Endodermal cell (in vitro differentiated cells): ENCODE measurements at regions not wholly inside any gene's neighbourhood (a gene's known extent, or its start where the extent isn't known, plus 50 kb on each side); places are given as distances from the start of the nearest gene placed in this dataset.

ENCODE experiments used
- DNase-seq: peaks from one replicate; pipeline ENCODE4 v3.0.0-alpha.2; 2017
- H3K27ac ChIP-seq: 2 replicates; pipeline ENCODE4 v1.5.1; 2013; ENCODE audit warnings: mild to moderate bottlenecking, low read depth, low read length, moderate library complexity
- H3K27me3 ChIP-seq: 2 replicates; pipeline ENCODE4 v1.6.1; 2013; ENCODE audit warnings: mild to moderate bottlenecking, low read length, moderate library complexity; ENCODE audit not compliant: insufficient read depth, control insufficient read depth, poor library complexity, severe bottlenecking
- H3K36me3 ChIP-seq: 2 replicates; pipeline ENCODE4 v1.7.0; 2013; ENCODE audit warnings: mild to moderate bottlenecking, low read length, moderate library complexity; ENCODE audit not compliant: control insufficient read depth, insufficient read depth
- H3K4me1 ChIP-seq: one replicate; pipeline ENCODE4 v1.7.0; 2013; ENCODE audit warnings: low read length; ENCODE audit not compliant: control insufficient read depth, insufficient read depth
- H3K4me3 ChIP-seq: 2 replicates; pipeline ENCODE4 v1.5.1; 2013; ENCODE audit warnings: mild to moderate bottlenecking, low read length, moderate library complexity
- H3K9ac ChIP-seq: 2 replicates; pipeline ENCODE4 v1.6.1; 2013; ENCODE audit warnings: mild to moderate bottlenecking, low read length, moderate library complexity; ENCODE audit not compliant: poor library complexity, severe bottlenecking; ENCODE audit errors: extremely low read depth
- H3K9me3 ChIP-seq: 2 replicates; pipeline ENCODE4 v1.6.1; 2013; ENCODE audit warnings: mild to moderate bottlenecking, low read length, moderate library complexity; ENCODE audit not compliant: control insufficient read depth
- H3K27ac Mint-ChIP-seq: 2 replicates; pipeline ENCODE4 v1.8.0; 2020; ENCODE audit warnings: mixed read lengths
- H3K27me3 Mint-ChIP-seq: 2 replicates; pipeline ENCODE4 v1.8.0; 2021; ENCODE audit warnings: mild to moderate bottlenecking, mixed read lengths; ENCODE audit not compliant: insufficient read depth
- H3K36me3 Mint-ChIP-seq: 2 replicates; pipeline ENCODE4 v1.8.0; 2020; ENCODE audit warnings: low read depth, mixed read lengths
- H3K4me1 Mint-ChIP-seq: 2 replicates; pipeline ENCODE4 v1.8.0; 2020; ENCODE audit warnings: mixed read lengths
- H3K4me3 Mint-ChIP-seq: 2 replicates; pipeline ENCODE4 v1.8.0; 2020; ENCODE audit warnings: mild to moderate bottlenecking, moderate library complexity, mixed read lengths
- H3K9me3 Mint-ChIP-seq: 2 replicates; pipeline ENCODE4 v1.8.0; 2020; ENCODE audit warnings: mild to moderate bottlenecking, mixed read lengths
- WGBS, 2 experiments: methylation state at CpG; one replicate each; pipeline versions ENCODE4 v1.1.5 to v1.1.7; 2013; ENCODE audit warnings: missing lambda C conversion rate in 2 of 2, mixed read lengths in 1 of 2; ENCODE audit not compliant: insufficient coverage in 1 of 2, insufficient read length in 1 of 2; 5-methylcytosine and 5-hydroxymethylcytosine counted together
- TF ChIP-seq, protein P1 (sequence below): fragments of 200-600 bp; sonication (generic); conservative IDR thresholded peaks from 2 replicates; pipeline ENCODE4 v1.5.0; 2021; ENCODE audit warnings: antibody characterized with exemption, mild to moderate bottlenecking

DNA sequence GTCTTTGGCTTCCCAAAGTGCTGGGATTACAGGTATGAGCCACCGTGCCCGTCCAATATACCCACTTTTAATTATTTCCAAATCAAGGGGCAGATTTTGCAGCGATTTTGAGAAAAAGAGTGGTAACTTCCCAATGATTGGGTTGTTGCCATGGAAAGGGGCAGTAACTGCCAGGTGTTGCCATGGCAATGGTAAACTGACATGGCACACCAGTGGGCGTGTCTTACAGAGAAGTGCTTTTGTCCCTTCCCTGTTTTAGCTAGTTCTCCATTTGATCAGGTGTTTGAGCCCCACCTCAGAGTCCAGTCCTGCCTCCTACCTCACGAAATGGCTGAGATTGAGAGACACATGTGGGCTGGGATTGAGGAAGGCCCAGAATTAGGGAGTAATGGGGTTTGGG lies 86.3 kb upstream of the IER5L start:
- DNase-seq = peak; percentile 46
- Histone ChIP-seq H3K4me1 (no peaks in the 10 kb centered on the region), H3K9ac (no peak overlapping the region), H3K9me3 (no peaks in the 10 kb centered on the region), H3K27ac (no peak overlapping the region), H3K4me3 (no peak overlapping the region), H3K36me3 (no peaks in the 10 kb centered on the region), H3K27me3 (peaks cover 10% of the 10 kb centered on the region)
- Mint-ChIP-seq H3K9me3 (no peaks in the 10 kb centered on the region), H3K4me3 (no peak overlapping the region), H3K27me3 (peaks cover 33% of the 10 kb centered on the region), H3K4me1 (peaks cover 1% of the 10 kb centered on the region), H3K36me3 (no peaks in the 10 kb centered on the region), H3K27ac (no peak overlapping the region)
- TF ChIP-seq, protein P1, sequence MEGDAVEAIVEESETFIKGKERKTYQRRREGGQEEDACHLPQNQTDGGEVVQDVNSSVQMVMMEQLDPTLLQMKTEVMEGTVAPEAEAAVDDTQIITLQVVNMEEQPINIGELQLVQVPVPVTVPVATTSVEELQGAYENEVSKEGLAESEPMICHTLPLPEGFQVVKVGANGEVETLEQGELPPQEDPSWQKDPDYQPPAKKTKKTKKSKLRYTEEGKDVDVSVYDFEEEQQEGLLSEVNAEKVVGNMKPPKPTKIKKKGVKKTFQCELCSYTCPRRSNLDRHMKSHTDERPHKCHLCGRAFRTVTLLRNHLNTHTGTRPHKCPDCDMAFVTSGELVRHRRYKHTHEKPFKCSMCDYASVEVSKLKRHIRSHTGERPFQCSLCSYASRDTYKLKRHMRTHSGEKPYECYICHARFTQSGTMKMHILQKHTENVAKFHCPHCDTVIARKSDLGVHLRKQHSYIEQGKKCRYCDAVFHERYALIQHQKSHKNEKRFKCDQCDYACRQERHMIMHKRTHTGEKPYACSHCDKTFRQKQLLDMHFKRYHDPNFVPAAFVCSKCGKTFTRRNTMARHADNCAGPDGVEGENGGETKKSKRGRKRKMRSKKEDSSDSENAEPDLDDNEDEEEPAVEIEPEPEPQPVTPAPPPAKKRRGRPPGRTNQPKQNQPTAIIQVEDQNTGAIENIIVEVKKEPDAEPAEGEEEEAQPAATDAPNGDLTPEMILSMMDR = no peak
- no CpG with 5 or more reads among the region's 5 CpGs for WGBS, 2 experiments

DNA sequence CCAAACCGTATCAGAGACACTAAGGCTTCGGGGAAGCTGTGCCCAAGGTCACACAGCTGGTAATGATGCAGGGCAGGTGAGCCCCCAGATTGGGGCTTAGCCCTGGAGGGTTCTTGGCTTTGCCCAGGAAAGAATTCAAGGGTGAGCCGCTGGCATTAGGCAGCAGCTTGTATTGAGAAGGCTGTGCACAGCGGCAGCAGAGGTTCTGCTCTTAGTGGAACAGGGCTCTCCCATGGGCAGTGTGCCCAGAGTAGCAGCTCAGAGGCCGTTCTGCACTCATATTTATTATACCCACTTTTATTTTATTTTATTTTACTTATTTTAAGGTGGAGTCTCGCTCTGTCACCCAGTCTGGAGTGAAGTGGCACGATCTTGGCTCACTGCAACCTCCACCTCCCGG lies 85.8 kb upstream of the IER5L start:
- Histone ChIP-seq H3K9ac (no peak overlapping the region), H3K4me1 (no peaks in the 10 kb centered on the region), H3K36me3 (no peaks in the 10 kb centered on the region), H3K27me3 (peaks cover 16% of the 10 kb centered on the region), H3K27ac (no peak overlapping the region), H3K4me3 (no peak overlapping the region), H3K9me3 (no peaks in the 10 kb centered on the region)
- no peak overlapping the region for H3K27ac Mint-ChIP-seq
- no peaks in the 10 kb centered on the region for H3K36me3 Mint-ChIP-seq
- TF ChIP-seq, protein P1 = no peak
- H3K4me3 Mint-ChIP-seq = no peak overlapping the region
- peaks cover 38% of the 10 kb centered on the region for H3K27me3 Mint-ChIP-seq
- no peaks in the 10 kb centered on the region for H3K9me3 Mint-ChIP-seq
- WGBS, 2 experiments = 91 to 97% methylated on average over 6 to 8 of the region's 8 CpGs
- no peak for DNase-seq
- H3K4me1 Mint-ChIP-seq = peaks cover 1% of the 10 kb centered on the region

DNA sequence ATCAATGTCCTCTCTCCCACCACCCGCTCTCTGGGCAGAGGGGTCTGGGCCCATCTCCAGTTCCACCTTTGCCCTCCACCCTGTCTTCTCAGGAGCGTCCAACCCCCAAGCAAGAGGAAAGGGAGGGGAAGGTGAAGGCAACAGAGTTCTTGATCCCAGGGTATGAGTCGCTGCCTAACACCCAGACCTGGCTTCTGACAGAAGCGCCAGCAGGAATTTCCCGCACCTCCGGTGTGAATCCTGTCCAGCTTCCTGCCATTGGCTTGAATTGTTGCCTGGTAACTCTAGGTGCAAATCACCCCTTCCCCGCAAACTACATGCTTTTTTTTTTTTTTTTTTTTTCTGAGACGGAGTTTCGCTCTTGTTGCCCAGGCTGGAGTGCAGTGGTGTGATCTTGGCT lies 84.2 kb upstream of the IER5L start:
- H3K9ac ChIP-seq = no peak overlapping the region
- H3K9me3 ChIP-seq = no peaks in the 10 kb centered on the region
- WGBS, 2 experiments = 85 to 88% methylated on average over 6 to 9 of the region's 9 CpGs
- TF ChIP-seq, protein P1 = no peak
- Mint-ChIP-seq H3K9me3 (no peaks in the 10 kb centered on the region), H3K4me3 (no peak overlapping the region), H3K27me3 (peaks cover 52% of the 10 kb centered on the region), H3K4me1 (no peaks in the 10 kb centered on the region), H3K36me3 (no peaks in the 10 kb centered on the region), H3K27ac (no peak overlapping the region)
- no peaks in the 10 kb centered on the region for H3K4me1 ChIP-seq
- no peak overlapping the region for H3K4me3 ChIP-seq
- no peak overlapping the region for H3K27ac ChIP-seq
- DNase-seq = peak; percentile 78
- peaks cover 30% of the 10 kb centered on the region for H3K27me3 ChIP-seq
- no peaks in the 10 kb centered on the region for H3K36me3 ChIP-seq
